Prostate gland (tissue), 2 donors: ENCODE measurements at regions not wholly inside any gene's neighbourhood (a gene's known extent, or its start where the extent isn't known, plus 50 kb on each side); places are given as distances from the start of the nearest gene placed in this dataset.

ENCODE experiments used
- DNase-seq: peaks from one replicate; pipeline ENCODE4 v3.0.0-alpha.2; 2019; ENCODE audit warnings: low spot score
- H3K27ac ChIP-seq, 2 donors: fragments of 200-600 bp; sonication (generic); 2 replicates each; pipeline ENCODE4 v1.5.1; 2017 to 2019
- H3K27me3 ChIP-seq: fragments of 200-600 bp; sonication (generic); replicated peaks from 2 replicates; pipeline ENCODE4 v1.5.1; 2019; ENCODE audit not compliant: insufficient read depth
- H3K36me3 ChIP-seq, 2 donors: fragments of 200-600 bp; sonication (generic); 1 replicate in 1 of 2; 2 replicates in 1 of 2; pipeline versions ENCODE4 v1.5.1 to v1.8.1; 2017 to 2019
- H3K4me1 ChIP-seq: fragments of 200-600 bp; sonication (generic); replicated peaks from 2 replicates; pipeline ENCODE4 v1.5.1; 2019
- H3K4me3 ChIP-seq, 2 donors: fragments of 200-600 bp; sonication (generic); 2 replicates each; pipeline ENCODE4 v1.5.1; 2017 to 2019
- H3K9me3 ChIP-seq: fragments of 200-600 bp; sonication (generic); 2 replicates; pipeline ENCODE4 v1.5.1; 2017
- POLR2A ChIP-seq: fragments of 450-650 bp; IDR thresholded peaks from one replicate; pipeline ENCODE4 v1.6.1; 2016; ENCODE audit warnings: antibody characterized with exemption, mild to moderate bottlenecking
- POLR2AphosphoS5 ChIP-seq: sonication (generic); formaldehyde crosslinking; IDR thresholded peaks from one replicate; pipeline ENCODE4 v1.6.1; 2017; ENCODE audit warnings: antibody characterized with exemption
- WGBS: methylation state at CpG from one replicate; pipeline ENCODE4 v1.1.5; 2018; 5-methylcytosine and 5-hydroxymethylcytosine counted together
- intact Hi-C: fragments of 100-400 bp; cut with DNase I; formaldehyde crosslinking; loops from one replicate; pipeline ENCODE4 v1.14.2; 2022
- TF ChIP-seq, protein P1 (sequence below), 4 experiments: fragments of 200-600 bp in 2 of 4; fragments of 450-650 bp in 2 of 4; sonication (generic) in 2 of 4; IDR thresholded peaks; 1 replicate in 3 of 4; 2 replicates in 1 of 4; pipeline ENCODE4 v1.5.1; 2016 to 2019; ENCODE audit warnings: antibody characterized with exemption in 4 of 4, mild to moderate bottlenecking in 2 of 4, moderate library complexity in 2 of 4

DNA sequence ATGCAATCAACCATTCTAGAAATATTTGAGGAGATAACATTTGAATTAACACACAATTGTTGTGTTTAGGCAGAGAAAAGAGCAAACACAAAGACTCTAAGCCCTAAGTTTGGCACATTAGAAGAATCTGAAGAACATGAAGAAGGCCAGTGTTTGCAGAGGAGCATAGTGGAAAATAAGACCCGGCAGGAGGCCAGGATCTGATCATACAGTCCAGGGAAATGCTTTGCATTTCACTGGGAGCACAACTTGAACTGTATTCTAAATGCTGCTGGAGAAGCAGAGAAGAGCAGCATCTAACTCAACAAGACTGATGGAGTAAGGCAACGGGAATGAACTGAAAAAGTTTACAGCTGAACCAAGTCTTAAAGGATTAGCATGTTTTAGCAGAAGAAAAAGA is 463.4 kb downstream of the ZNF608 start:
- Histone ChIP-seq H3K36me3 (no peaks in the 10 kb centered on the region), H3K27me3 (no peaks in the 10 kb centered on the region), H3K27ac (no peak overlapping the region), H3K9me3 (no peaks in the 10 kb centered on the region), H3K4me1 (peaks cover 6% of the 10 kb centered on the region), H3K4me3 (no peak overlapping the region)
- WGBS: 55% methylated on average over 2 of the region's 2 CpGs
- intact Hi-C loops: no loop called here
- no peak for TF ChIP-seq POLR2AphosphoS5
- TF ChIP-seq, protein P1, sequence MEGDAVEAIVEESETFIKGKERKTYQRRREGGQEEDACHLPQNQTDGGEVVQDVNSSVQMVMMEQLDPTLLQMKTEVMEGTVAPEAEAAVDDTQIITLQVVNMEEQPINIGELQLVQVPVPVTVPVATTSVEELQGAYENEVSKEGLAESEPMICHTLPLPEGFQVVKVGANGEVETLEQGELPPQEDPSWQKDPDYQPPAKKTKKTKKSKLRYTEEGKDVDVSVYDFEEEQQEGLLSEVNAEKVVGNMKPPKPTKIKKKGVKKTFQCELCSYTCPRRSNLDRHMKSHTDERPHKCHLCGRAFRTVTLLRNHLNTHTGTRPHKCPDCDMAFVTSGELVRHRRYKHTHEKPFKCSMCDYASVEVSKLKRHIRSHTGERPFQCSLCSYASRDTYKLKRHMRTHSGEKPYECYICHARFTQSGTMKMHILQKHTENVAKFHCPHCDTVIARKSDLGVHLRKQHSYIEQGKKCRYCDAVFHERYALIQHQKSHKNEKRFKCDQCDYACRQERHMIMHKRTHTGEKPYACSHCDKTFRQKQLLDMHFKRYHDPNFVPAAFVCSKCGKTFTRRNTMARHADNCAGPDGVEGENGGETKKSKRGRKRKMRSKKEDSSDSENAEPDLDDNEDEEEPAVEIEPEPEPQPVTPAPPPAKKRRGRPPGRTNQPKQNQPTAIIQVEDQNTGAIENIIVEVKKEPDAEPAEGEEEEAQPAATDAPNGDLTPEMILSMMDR (IDR thresholded peaks at IDR 0.05): no peak
- no peak for TF ChIP-seq POLR2A
- no peak for DNase-seq

DNA sequence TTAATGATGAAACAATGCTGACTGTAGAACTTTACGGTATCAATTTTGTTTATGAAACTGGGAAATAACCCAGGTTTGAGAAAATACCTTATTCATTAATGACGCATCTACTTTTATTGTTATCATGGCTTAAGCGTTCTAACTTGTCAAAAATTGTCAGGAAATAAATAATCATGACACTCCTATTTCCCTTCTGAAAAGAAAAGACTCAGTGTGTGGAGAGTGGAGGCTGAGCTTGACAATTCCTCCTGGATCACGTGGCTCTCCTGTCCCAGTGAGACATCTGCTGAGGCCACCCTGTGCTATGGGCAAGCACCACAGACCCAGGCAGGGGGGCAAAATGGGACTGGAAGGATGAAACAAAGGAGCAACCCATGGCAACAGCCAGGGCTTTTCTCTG is 466.4 kb downstream of the ZNF608 start:
- 81% methylated on average over 4 of the region's 4 CpGs for WGBS
- Histone ChIP-seq H3K9me3 (no peaks in the 10 kb centered on the region), H3K27ac (no peak overlapping the region), H3K36me3 (no peaks in the 10 kb centered on the region), H3K27me3 (no peaks in the 10 kb centered on the region), H3K4me3 (no peak overlapping the region), H3K4me1 (peaks cover 6% of the 10 kb centered on the region)
- DNase-seq: no peak
- intact Hi-C loops: no loop called here
- TF ChIP-seq, protein P1 (IDR thresholded peaks at IDR 0.05): no peak
- TF ChIP-seq POLR2AphosphoS5 (no peak), POLR2A (no peak)

DNA sequence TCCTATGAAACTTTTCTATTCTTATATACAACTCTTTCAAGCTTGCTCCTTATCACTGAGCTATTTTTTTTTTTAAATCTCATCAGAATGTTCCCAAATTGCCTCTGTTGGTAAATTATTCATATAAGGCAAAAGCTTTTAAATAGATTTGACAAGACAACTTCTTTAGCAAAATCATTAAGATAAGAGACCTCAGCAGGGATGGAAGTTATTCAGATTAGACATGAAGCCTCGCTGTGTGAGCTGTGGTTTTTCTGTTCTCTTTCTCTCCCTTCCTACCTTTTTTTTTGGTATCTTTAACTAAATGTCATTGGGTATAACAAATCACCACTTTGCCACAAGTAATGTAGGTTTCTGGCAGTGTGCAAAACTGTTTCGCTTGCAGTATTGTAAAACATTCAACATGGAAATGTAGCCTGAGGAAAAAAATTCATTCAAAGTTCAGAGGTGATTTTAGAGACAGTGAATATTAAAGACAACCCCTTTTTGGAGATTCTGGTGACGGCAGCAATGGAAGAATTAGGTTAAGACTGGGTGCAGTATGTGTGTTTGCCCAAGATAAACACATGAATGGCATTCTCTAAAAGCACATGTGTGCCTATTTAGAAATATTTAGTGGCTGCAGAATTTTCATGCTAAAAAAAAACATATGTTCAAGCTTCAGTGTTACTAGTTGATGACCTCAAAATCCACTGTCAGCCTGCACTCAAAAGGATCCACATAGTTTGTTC is 467.1 kb downstream of the ZNF608 start:
- Histone ChIP-seq H3K27ac (no peak overlapping the region), H3K9me3 (no peaks in the 10 kb centered on the region), H3K4me1 (no peaks in the 10 kb centered on the region), H3K4me3 (no peak overlapping the region), H3K27me3 (no peaks in the 10 kb centered on the region), H3K36me3 (no peaks in the 10 kb centered on the region)
- intact Hi-C loops: no loop called here
- 93% methylated on average over 3 of the region's 3 CpGs for WGBS
- DNase-seq: no peak
- no peak for TF ChIP-seq POLR2AphosphoS5
- TF ChIP-seq POLR2A: no peak
- TF ChIP-seq, protein P1 (IDR thresholded peaks at IDR 0.05): no peak

DNA sequence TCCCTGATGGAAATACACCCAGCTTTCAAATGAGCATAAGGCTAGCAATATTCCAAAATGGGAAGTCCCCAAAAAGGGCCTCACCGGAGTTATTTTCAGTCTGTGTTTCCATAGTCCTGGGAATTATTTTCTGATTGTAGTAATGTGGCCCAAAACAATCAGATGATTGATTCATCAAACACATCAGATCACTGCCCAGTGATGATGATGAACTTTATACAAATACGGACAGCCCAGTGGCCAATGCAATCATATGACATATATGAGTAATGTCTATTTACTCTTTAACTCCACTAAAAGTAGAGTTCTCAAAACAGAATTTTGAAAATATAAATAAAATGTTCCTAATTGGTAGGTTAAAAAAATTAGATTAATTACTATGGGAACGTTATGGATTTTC is 467.8 kb downstream of the ZNF608 start:
- Histone ChIP-seq H3K27me3 (no peaks in the 10 kb centered on the region), H3K27ac (no peak overlapping the region), H3K4me1 (no peaks in the 10 kb centered on the region), H3K9me3 (no peaks in the 10 kb centered on the region), H3K36me3 (no peaks in the 10 kb centered on the region), H3K4me3 (no peak overlapping the region)
- DNase-seq: no peak
- TF ChIP-seq, protein P1 (IDR thresholded peaks at IDR 0.05): no peak
- no peak for TF ChIP-seq POLR2A
- no peak for TF ChIP-seq POLR2AphosphoS5
- 85% methylated on average over 3 of the region's 3 CpGs for WGBS
- intact Hi-C loops: no loop called here
